H9 (cell line): ENCODE measurements at regions not wholly inside any gene's neighbourhood (a gene's known extent, or its start where the extent isn't known, plus 50 kb on each side); places are given as distances from the start of the nearest gene placed in this dataset.
A peak's percentile ranks its signal among the peaks of the same experiment; 100 is the strongest.

Experiments
- DNase-seq: peaks from one replicate; pipeline ENCODE4 v3.0.0-alpha.2; 2017
- H2AFZ ChIP-seq: one replicate; pipeline ENCODE4 v1.6.1; 2013; ENCODE audit warnings: mild to moderate bottlenecking, low read length, control low read depth, moderate library complexity
- H2AK5ac ChIP-seq: 2 replicates; pipeline ENCODE4 v1.6.1; 2013; ENCODE audit warnings: low read length, control low read depth, mixed read lengths; ENCODE audit not compliant: insufficient read length
- H2BK120ac ChIP-seq: one replicate; pipeline ENCODE4 v1.6.1; 2013; ENCODE audit warnings: low read depth, mild to moderate bottlenecking, low read length, control low read depth, inconsistent platforms; ENCODE audit not compliant: poor library complexity, severe bottlenecking
- H2BK12ac ChIP-seq: 2 replicates; pipeline ENCODE4 v1.6.1; 2013; ENCODE audit warnings: low read length, control low read depth, mixed read lengths, low read depth; ENCODE audit not compliant: insufficient read length
- H2BK15ac ChIP-seq: 2 replicates; pipeline ENCODE4 v1.6.1; 2013; ENCODE audit warnings: low read depth, low read length, control low read depth
- H2BK20ac ChIP-seq: one replicate; pipeline ENCODE4 v1.6.1; 2013; ENCODE audit warnings: low read depth, mild to moderate bottlenecking, low read length, control low read depth, inconsistent platforms; ENCODE audit not compliant: poor library complexity, severe bottlenecking
- H2BK5ac ChIP-seq: 2 replicates; pipeline ENCODE4 v1.6.1; 2013; ENCODE audit warnings: low read length, control low read depth, mixed read lengths; ENCODE audit not compliant: insufficient read length
- H3K14ac ChIP-seq: 2 replicates; pipeline ENCODE4 v1.6.1; 2013; ENCODE audit warnings: low read length, control low read depth; ENCODE audit not compliant: insufficient read depth
- H3K18ac ChIP-seq: 2 replicates; pipeline ENCODE4 v1.6.1; 2013; ENCODE audit warnings: low read depth, mild to moderate bottlenecking, mixed read lengths, low read length, control low read depth; ENCODE audit not compliant: insufficient read length
- H3K23ac ChIP-seq: 2 replicates; pipeline ENCODE4 v1.6.1; 2013; ENCODE audit warnings: low read length, control low read depth, mixed read lengths, low read depth; ENCODE audit not compliant: insufficient read length
- H3K23me2 ChIP-seq: 2 replicates; pipeline ENCODE4 v1.6.1; 2013; ENCODE audit warnings: low read depth, mild to moderate bottlenecking, mixed read lengths, low read length, control low read depth; ENCODE audit not compliant: insufficient read length, poor library complexity, severe bottlenecking
- H3K27ac ChIP-seq: 2 replicates; pipeline ENCODE4 v1.5.1; 2013; ENCODE audit warnings: low read length, control low read depth, mixed read lengths, low read depth; ENCODE audit not compliant: insufficient read length
- H3K27me3 ChIP-seq: 2 replicates; pipeline ENCODE4 v1.6.1; 2013; ENCODE audit warnings: low read length, control low read depth, inconsistent platforms; ENCODE audit not compliant: insufficient read depth
- H3K4ac ChIP-seq: 2 replicates; pipeline ENCODE4 v1.6.1; 2013; ENCODE audit warnings: low read depth, mild to moderate bottlenecking, control low read depth, inconsistent platforms, low read length, moderate library complexity
- H3K4me1 ChIP-seq: 2 replicates; pipeline ENCODE4 v1.6.1; 2013; ENCODE audit warnings: low read length, control low read depth, inconsistent platforms; ENCODE audit not compliant: insufficient read depth
- H3K4me2 ChIP-seq: 2 replicates; pipeline ENCODE4 v1.6.1; 2013; ENCODE audit warnings: low read length, control low read depth, mixed read lengths; ENCODE audit not compliant: insufficient read length, insufficient read depth
- H3K56ac ChIP-seq: 2 replicates; pipeline ENCODE4 v1.6.1; 2013; ENCODE audit warnings: low read depth, mild to moderate bottlenecking, mixed read lengths, low read length, control low read depth; ENCODE audit not compliant: insufficient read length
- H3K79me1 ChIP-seq: 2 replicates; pipeline ENCODE4 v1.6.1; 2013; ENCODE audit warnings: low read depth, mild to moderate bottlenecking, moderate library complexity, low read length, control low read depth, inconsistent platforms; ENCODE audit not compliant: insufficient read depth, poor library complexity, severe bottlenecking
- H3K79me2 ChIP-seq: 2 replicates; pipeline ENCODE4 v1.6.1; 2013; ENCODE audit warnings: low read length, control low read depth, inconsistent platforms; ENCODE audit not compliant: insufficient read depth
- H3K9ac ChIP-seq: 2 replicates; pipeline ENCODE4 v1.6.1; 2013; ENCODE audit warnings: low read length, control low read depth, mixed read lengths; ENCODE audit not compliant: insufficient read length; ENCODE audit errors: extremely low read depth
- H3K9me3 ChIP-seq: one replicate; pipeline ENCODE4 v1.6.1; 2013; ENCODE audit warnings: low read depth, low read length, inconsistent platforms; ENCODE audit not compliant: control insufficient read depth
- H3T11ph ChIP-seq: one replicate; pipeline ENCODE4 v1.6.1; 2013; ENCODE audit warnings: mild to moderate bottlenecking, low read length, control low read depth, inconsistent platforms
- H4K20me1 ChIP-seq: one replicate; pipeline ENCODE4 v1.6.1; 2013; ENCODE audit not compliant: control insufficient read depth, insufficient read length, insufficient read depth
- H4K5ac ChIP-seq: 2 replicates; pipeline ENCODE4 v1.6.1; 2013; ENCODE audit warnings: low read depth, mild to moderate bottlenecking, mixed read lengths, low read length, control low read depth; ENCODE audit not compliant: insufficient read length
- H4K8ac ChIP-seq: replicated peaks from 2 replicates; pipeline ENCODE4 v1.6.1; 2013; ENCODE audit warnings: low read length, control low read depth, mixed read lengths, low read depth; ENCODE audit not compliant: insufficient read length
- H4K91ac ChIP-seq: 2 replicates; pipeline ENCODE4 v1.6.1; 2013; ENCODE audit warnings: low read depth, mild to moderate bottlenecking, moderate library complexity, mixed read lengths, low read length, control low read depth; ENCODE audit not compliant: insufficient read length
- H3K27ac Mint-ChIP-seq, 3 experiments: 2 replicates in 2 of 3; 3 replicates in 1 of 3; pipeline ENCODE4 v1.8.0; 2020 to 2021; ENCODE audit warnings: mixed read lengths in 3 of 3, mild to moderate bottlenecking in 1 of 3, moderate library complexity in 1 of 3
- H3K27me3 Mint-ChIP-seq: 2 replicates; pipeline ENCODE4 v1.8.0; 2021; ENCODE audit warnings: low read depth, mild to moderate bottlenecking, moderate library complexity, mixed read lengths
- H3K36me3 Mint-ChIP-seq, 3 experiments: 2 replicates in 2 of 3; 3 replicates in 1 of 3; pipeline ENCODE4 v1.8.0; 2020 to 2021; ENCODE audit warnings: low read depth in 3 of 3, mixed read lengths in 3 of 3; ENCODE audit not compliant: insufficient read depth in 1 of 3
- H3K4me1 Mint-ChIP-seq, 2 experiments: 2 replicates each; pipeline ENCODE4 v1.8.0; 2020; ENCODE audit warnings: mixed read lengths in 2 of 2
- H3K4me3 Mint-ChIP-seq, 2 experiments: 2 replicates in 1 of 2; 3 replicates in 1 of 2; pipeline ENCODE4 v1.8.0; 2020 to 2021; ENCODE audit warnings: mild to moderate bottlenecking in 2 of 2, mixed read lengths in 2 of 2, moderate library complexity in 1 of 2
- H3K9me3 Mint-ChIP-seq, 2 experiments: 2 replicates in 1 of 2; 3 replicates in 1 of 2; pipeline ENCODE4 v1.8.0; 2020; ENCODE audit warnings: mild to moderate bottlenecking in 2 of 2, mixed read lengths in 2 of 2, moderate library complexity in 1 of 2
- WGBS: extraction: QIAGEN DNeasy Blood & Tissue Kit; methylation state at CpG from one replicate; pipeline ENCODE4 v1.1.7; 2013; ENCODE audit warnings: missing lambda C conversion rate, low lambda C conversion rate, mixed read lengths; ENCODE audit not compliant: insufficient read length; ENCODE audit errors: extremely low coverage; 5-methylcytosine and 5-hydroxymethylcytosine counted together
- TF ChIP-seq, protein P1 (sequence below): fragments of 200-600 bp; sonication (generic); conservative IDR thresholded peaks from 3 replicates; pipeline ENCODE4 v1.8.0; 2021; ENCODE audit warnings: antibody characterized with exemption, mild to moderate bottlenecking

DNA sequence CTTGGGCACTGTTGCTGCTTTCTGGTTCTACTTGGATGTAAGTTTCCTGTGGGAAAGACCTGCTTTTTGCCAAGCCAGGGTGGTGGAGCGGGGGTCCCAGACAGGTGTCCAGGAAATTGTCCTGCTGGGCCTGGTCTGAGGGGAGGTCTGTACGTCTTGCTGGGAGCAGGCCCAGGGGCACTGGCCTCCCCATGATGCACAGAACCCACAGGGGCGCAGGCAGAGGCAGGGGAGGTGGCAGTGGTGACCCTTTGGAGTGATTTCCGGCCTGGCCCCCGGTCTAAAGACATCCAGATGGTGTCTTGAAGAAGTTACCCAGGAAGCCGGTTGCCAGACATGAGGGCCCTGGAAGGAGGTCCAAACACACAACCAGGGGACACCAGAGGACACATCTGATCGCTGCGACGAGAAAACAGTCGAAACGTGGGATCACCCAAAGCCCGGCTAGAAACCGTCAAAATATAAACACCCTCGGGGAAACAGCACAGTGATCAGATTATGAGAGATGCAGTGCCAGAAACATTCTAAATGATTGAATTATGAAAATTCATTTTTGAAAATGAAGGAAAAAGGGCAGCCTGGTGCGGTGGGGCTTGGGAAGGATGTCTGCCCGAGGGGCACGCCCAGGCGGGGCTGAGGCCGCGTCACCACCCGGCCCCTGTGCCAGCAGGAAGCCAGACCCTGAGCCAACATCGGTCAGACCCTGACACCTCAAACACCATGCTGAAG, 59.6 kb downstream of the TMEM270 start:
- H3K27me3 ChIP-seq, result no peaks in the 10 kb centered on the region
- Mint-ChIP-seq H3K27ac (peak overlapping the region in 1 of 3 experiments; percentile 92; a peak in 1 of 7 replicates), H3K36me3 (no peaks in the 10 kb centered on the region), H3K4me1 (peaks cover 25 to 36% of the 10 kb centered on the region in 2 experiments), H3K9me3 (no peaks in the 10 kb centered on the region; a peak in 1 of 5 replicates), H3K4me3 (no peak overlapping the region), H3K27me3 (peaks cover 1% of the 10 kb centered on the region)
- no peak overlapping the region for H4K5ac ChIP-seq
- no peak overlapping the region for H3K27ac ChIP-seq
- H3K9me3 ChIP-seq, result no peaks in the 10 kb centered on the region
- H4K91ac ChIP-seq, result no peak overlapping the region
- H2BK20ac ChIP-seq, result no peak overlapping the region
- H2BK12ac ChIP-seq, result no peak overlapping the region
- H3K79me1 ChIP-seq, result no peaks in the 10 kb centered on the region
- TF ChIP-seq, protein P1, sequence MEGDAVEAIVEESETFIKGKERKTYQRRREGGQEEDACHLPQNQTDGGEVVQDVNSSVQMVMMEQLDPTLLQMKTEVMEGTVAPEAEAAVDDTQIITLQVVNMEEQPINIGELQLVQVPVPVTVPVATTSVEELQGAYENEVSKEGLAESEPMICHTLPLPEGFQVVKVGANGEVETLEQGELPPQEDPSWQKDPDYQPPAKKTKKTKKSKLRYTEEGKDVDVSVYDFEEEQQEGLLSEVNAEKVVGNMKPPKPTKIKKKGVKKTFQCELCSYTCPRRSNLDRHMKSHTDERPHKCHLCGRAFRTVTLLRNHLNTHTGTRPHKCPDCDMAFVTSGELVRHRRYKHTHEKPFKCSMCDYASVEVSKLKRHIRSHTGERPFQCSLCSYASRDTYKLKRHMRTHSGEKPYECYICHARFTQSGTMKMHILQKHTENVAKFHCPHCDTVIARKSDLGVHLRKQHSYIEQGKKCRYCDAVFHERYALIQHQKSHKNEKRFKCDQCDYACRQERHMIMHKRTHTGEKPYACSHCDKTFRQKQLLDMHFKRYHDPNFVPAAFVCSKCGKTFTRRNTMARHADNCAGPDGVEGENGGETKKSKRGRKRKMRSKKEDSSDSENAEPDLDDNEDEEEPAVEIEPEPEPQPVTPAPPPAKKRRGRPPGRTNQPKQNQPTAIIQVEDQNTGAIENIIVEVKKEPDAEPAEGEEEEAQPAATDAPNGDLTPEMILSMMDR, result no peak
- H3K9ac ChIP-seq, result no peak overlapping the region
- H3K14ac ChIP-seq, result no peak overlapping the region
- no peak overlapping the region for H3K56ac ChIP-seq
- no peak overlapping the region for H2BK5ac ChIP-seq
- no peak overlapping the region for H4K8ac ChIP-seq
- no peak overlapping the region for H3K4me2 ChIP-seq
- no peaks in the 10 kb centered on the region for H4K20me1 ChIP-seq
- peaks cover 2% of the 10 kb centered on the region; the same call in 1 of the 2 replicates for H3K4me1 ChIP-seq
- no peaks in the 10 kb centered on the region for H3K23me2 ChIP-seq
- WGBS, result no CpG with 5 or more reads among the region's 22 CpGs
- H2AK5ac ChIP-seq, result no peak overlapping the region
- H2AFZ ChIP-seq, result no peak overlapping the region
- H3K79me2 ChIP-seq, result no peaks in the 10 kb centered on the region
- no peak overlapping the region for H3K18ac ChIP-seq
- no peak for DNase-seq
- H2BK15ac ChIP-seq, result no peak overlapping the region
- no peak overlapping the region for H3T11ph ChIP-seq
- H3K23ac ChIP-seq, result no peak overlapping the region
- no peak overlapping the region for H2BK120ac ChIP-seq
- no peak overlapping the region for H3K4ac ChIP-seq
